Cardiac fibroblast (primary cell): ENCODE measurements at regions not wholly inside any gene's neighbourhood (a gene's known extent, or its start where the extent isn't known, plus 50 kb on each side); places are given as distances from the start of the nearest gene placed in this dataset.
"Not testable (repeated sequence)": the region's sequence is repeated elsewhere in the genome, so short reads cannot be mapped to it uniquely, and the experiment has no call there.

ENCODE experiments used
- DNase-seq, 2 donors: peaks; one replicate each; pipeline versions ENCODE4 v3.0.0 to v3.0.0-alpha.2; 2010; ENCODE audit warnings: low read depth in 2 of 2
- H3K4me3 ChIP-seq, 2 donors: replicated peaks in 1 of 2; 1 replicate in 1 of 2; 2 replicates in 1 of 2; pipeline ENCODE4 v1.5.1; 2011; ENCODE audit warnings: low read depth in 2 of 2, low read length in 2 of 2, mild to moderate bottlenecking in 2 of 2, moderate library complexity in 1 of 2

GRCh38 chr10:45902324-45902723 lies 55.0 kb upstream of the AGAP4 start:
- not testable (repeated sequence) for H3K4me3 ChIP-seq, DNase-seq

DNA sequence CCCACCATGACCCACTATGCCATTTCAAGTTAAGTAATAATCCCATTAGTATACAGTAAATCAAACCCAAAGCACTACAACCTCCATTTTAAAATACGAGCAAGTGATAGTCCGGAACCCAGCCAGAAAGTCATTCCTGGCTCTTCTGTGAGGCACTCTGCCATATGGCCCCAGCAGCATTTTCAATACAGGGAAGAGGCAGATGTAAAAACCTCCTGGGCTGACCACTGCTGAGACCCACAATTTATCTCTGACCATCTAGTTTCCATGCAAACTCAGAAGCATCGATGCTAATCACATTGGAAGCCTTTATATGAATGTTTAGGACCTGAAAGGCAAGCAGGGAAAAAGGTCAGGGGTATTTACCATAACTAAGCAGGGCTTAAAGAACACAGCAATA lies 56.3 kb upstream of the AGAP4 start:
- not testable (repeated sequence) for H3K4me3 ChIP-seq, DNase-seq

GRCh38 chr10:45904070-45904469 lies 56.8 kb upstream of the AGAP4 start:
- H3K4me3 ChIP-seq, DNase-seq: not testable (repeated sequence)

GRCh38 chr10:45913205-45913604 lies 59.1 kb upstream of the TIMM23 start:
- DNase-seq, H3K4me3 ChIP-seq: not testable (repeated sequence)

DNA sequence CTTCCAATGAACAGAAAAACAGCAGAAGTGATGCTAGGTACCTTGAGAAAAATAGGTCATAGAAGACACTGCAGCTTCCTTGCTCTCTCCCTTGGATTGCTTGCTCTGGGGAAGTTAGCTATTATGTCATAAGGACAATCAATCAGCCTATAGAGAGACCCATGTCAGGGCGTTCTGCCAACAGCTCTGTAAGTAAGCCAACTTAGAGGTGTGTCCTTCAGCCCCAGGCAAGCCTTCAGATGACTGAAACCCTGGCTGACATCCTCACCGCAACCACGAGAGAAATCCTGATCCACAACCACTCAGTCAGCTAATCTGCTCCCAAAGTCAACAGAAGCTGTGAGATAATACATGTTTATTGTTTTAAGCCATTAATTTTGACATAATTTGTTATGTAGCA lies 57.5 kb upstream of the TIMM23 start:
- DNase-seq, H3K4me3 ChIP-seq: not testable (repeated sequence)

DNA sequence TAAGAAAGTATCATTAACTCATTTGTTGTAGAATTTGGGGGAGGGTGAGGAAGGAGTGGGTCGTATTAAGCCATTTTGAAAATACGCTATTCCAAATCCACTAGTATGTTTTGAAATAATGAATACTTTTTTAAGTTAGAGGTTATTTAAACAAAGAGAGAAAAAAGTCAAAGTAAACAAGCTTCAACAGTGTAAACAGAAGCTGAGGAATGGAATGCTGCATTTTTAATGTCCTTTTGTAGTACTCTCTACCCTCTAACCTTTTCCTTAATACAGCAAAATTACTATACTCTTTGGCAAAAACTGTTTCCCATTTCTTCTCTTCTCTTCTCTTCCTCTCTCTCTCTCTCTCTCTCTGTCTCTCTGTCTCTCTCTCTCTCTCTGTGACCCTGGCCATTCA lies 56.7 kb upstream of the TIMM23 start:
- not testable (repeated sequence) for DNase-seq

GRCh38 chr10:45920876-45921275 lies 51.4 kb upstream of the TIMM23 start:
- DNase-seq = peak in 1 of 2 donors; percentile 9
- not testable (repeated sequence) for H3K4me3 ChIP-seq

More for the DNA sequence above, 56.7 kb upstream of the TIMM23 start:
- H3K4me3 ChIP-seq = not testable (repeated sequence)
